ENCODE measurements at regions not wholly inside any gene's neighbourhood (a gene's known extent, or its start where the extent isn't known, plus 50 kb on each side); places are given as distances from the start of the nearest gene placed in this dataset.

DNA sequence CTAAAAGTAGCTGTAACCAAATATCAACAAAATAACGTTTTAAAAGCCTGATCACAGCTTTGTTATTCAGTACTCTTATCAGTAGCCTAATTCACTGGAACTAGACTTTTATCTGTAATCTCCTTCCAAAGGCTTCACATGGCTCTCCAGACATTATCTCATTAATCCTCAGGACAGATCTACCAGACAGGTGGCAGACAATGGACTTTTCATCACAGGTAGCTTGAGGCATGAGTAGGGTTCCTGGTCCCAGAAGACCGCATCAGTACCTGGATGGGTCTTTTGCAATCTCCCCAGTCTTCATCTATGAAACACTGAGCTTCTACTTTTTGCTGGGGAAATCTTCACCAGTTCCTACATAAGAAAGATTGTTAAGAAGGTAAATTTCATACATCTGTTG, 132.2 kb upstream of the FOXD3 start:
- 35 to 47% (median 37%) methylated on average over 2 of the region's 2 CpGs for WGBS, 4 donors
- no peaks in the 10 kb centered on the region for H3K4me1 ChIP-seq
- no peaks in the 10 kb centered on the region for H3K36me3 ChIP-seq
- DNase-seq (no peak), ATAC-seq (no peak)
- TF ChIP-seq, protein P1, sequence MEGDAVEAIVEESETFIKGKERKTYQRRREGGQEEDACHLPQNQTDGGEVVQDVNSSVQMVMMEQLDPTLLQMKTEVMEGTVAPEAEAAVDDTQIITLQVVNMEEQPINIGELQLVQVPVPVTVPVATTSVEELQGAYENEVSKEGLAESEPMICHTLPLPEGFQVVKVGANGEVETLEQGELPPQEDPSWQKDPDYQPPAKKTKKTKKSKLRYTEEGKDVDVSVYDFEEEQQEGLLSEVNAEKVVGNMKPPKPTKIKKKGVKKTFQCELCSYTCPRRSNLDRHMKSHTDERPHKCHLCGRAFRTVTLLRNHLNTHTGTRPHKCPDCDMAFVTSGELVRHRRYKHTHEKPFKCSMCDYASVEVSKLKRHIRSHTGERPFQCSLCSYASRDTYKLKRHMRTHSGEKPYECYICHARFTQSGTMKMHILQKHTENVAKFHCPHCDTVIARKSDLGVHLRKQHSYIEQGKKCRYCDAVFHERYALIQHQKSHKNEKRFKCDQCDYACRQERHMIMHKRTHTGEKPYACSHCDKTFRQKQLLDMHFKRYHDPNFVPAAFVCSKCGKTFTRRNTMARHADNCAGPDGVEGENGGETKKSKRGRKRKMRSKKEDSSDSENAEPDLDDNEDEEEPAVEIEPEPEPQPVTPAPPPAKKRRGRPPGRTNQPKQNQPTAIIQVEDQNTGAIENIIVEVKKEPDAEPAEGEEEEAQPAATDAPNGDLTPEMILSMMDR (IDR thresholded peaks at IDR 0.05), result no peak
- TF ChIP-seq POLR2A (IDR thresholded peaks at IDR 0.05), result no peak
- no peaks in the 10 kb centered on the region for H3K9me3 ChIP-seq
- peaks cover 0 to 7% (median 0%) of the 10 kb centered on the region in 9 donors for H3K27me3 ChIP-seq
- H3K4me3 ChIP-seq, result no peak overlapping the region
- H3K27ac ChIP-seq, result no peak overlapping the region
- intact Hi-C loops (cut with DNase I), result no loop called here

DNA sequence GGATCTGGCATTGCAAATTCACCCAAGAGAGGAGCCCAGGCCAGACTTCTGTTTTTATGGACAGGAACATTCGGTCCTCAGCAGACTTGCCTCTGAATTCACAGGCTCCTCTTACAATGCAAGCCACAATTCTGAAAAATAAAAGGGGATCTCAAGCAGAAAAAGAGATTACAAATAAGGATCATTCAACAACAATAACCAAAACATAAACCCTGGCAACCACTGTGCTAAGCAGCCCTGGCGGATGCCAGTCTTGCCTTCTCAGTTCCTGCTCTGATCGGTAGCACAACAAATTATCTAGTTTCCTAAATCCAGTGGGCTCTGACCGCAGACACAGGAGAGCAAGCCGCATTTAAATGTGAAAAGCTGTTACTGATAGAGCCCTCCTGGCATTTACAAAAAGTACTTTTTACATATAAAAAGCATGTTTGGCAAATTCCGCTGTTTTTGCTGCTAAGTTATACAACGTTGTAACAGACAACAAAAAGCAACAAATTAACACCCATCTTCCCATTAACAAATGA, 123.4 kb upstream of the FOXD3 start:
- Histone ChIP-seq H3K36me3 (no peaks in the 10 kb centered on the region), H3K4me1 (no peaks in the 10 kb centered on the region), H3K27ac (no peak overlapping the region), H3K4me3 (no peak overlapping the region), H3K9me3 (no peaks in the 10 kb centered on the region), H3K27me3 (peaks cover 0 to 20% (median 2%) of the 10 kb centered on the region in 9 donors)
- WGBS, 4 donors, result 30 to 38% (median 36%) methylated on average over 7 of the region's 7 CpGs
- no peak for ATAC-seq
- no peak for DNase-seq
- intact Hi-C loops (cut with DNase I), result no loop called here
- no peak for TF ChIP-seq POLR2A (IDR thresholded peaks at IDR 0.05)
- TF ChIP-seq, protein P1 (IDR thresholded peaks at IDR 0.05), result no peak

DNA sequence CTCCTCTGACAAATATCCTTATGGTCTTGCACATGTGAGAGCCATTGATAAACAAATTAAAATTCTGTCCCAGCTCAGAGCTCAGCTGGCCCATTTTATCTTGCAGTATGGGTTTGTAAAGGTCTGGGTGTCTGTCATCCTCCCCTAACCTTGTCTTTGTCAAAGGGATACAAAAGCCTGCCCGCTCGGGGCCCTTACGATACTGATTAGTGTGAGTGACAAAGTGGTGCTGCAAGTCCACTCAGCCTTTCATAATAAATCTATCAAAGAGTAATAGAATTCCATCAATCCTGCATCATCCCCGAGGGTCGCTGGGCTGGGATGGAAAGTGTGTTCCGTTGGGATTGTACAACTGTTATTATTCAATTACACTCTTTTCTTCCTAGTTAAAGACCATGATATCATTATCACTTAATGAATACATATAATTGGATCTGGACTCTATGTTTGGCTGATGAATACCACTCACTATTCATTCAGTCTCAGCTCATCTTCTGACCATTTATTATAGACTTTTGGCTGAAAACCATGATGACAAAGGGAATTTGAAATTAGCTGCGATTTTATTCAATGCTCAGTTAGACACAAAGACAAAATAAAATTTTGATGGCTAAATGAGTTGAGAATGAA, 122.5 kb upstream of the FOXD3 start:
- Histone ChIP-seq H3K4me1 (no peaks in the 10 kb centered on the region), H3K36me3 (no peaks in the 10 kb centered on the region), H3K9me3 (no peaks in the 10 kb centered on the region), H3K27me3 (peaks cover 0 to 20% (median 2%) of the 10 kb centered on the region in 9 donors), H3K27ac (no peak overlapping the region), H3K4me3 (no peak overlapping the region)
- no peak for DNase-seq
- ATAC-seq, result no peak
- intact Hi-C loops (cut with DNase I), result no loop called here
- 15 to 24% (median 23%) methylated on average over 7 of the region's 7 CpGs for WGBS, 4 donors
- TF ChIP-seq POLR2A (IDR thresholded peaks at IDR 0.05), result no peak
- TF ChIP-seq, protein P1 (IDR thresholded peaks at IDR 0.05), result no peak

DNA sequence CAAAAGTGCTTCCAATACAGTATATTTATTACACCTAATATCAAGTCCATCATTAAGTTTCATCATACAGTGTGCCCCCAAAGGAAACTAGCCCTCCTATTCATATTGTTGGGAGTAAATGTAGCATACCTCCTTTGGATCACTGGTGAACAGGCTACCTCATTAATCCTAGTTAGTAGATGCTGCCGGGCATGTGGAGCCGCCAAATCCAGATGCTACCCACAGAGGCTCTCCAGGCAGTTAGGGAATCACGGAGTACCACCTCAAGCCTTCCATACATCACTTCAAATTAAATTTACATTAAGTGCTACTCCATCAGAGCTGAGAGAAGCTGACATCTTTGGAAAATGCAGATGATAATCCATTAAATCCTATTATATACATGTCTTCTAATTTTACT, 121.7 kb upstream of the FOXD3 start:
- ATAC-seq, result no peak
- H3K4me3 ChIP-seq, result no peak overlapping the region
- peaks cover 0 to 20% (median 2%) of the 10 kb centered on the region in 9 donors for H3K27me3 ChIP-seq
- no peak overlapping the region for H3K27ac ChIP-seq
- H3K4me1 ChIP-seq, result no peaks in the 10 kb centered on the region
- H3K36me3 ChIP-seq, result no peaks in the 10 kb centered on the region
- TF ChIP-seq, protein P1 (IDR thresholded peaks at IDR 0.05), result no peak
- no peak for DNase-seq
- intact Hi-C loops (cut with DNase I), result no loop called here
- 33 to 52% (median 40%) methylated on average over 3 of the region's 3 CpGs for WGBS, 4 donors
- H3K9me3 ChIP-seq, result no peaks in the 10 kb centered on the region
